OCI-LY3 (cell line): ENCODE measurements at regions not wholly inside any gene's neighbourhood (a gene's known extent, or its start where the extent isn't known, plus 50 kb on each side); places are given as distances from the start of the nearest gene placed in this dataset.

Experiments used
- H2AFZ ChIP-seq: fragments of 200-600, 300-600 bp; shearing (Covaris generic); 2 replicates; pipeline ENCODE4 v1.6.0; 2014; ENCODE audit warnings: antibody characterized with exemption, low read depth, low read length
- H3K27ac ChIP-seq: fragments of 200-600, 300-600 bp; sonication (generic); 2 replicates; pipeline ENCODE4 v1.5.1; 2014; ENCODE audit warnings: mild to moderate bottlenecking, low read length, moderate library complexity, mixed read lengths
- H3K27me3 ChIP-seq: fragments of 200-600, 300-600 bp; sonication (generic); 2 replicates; pipeline ENCODE4 v1.6.1; 2014; ENCODE audit warnings: low read depth, low read length, mixed read lengths
- H3K36me3 ChIP-seq: fragments of 200-600, 300-600 bp; sonication (generic); replicated peaks from 2 replicates; pipeline ENCODE3; 2014; ENCODE audit warnings: low read depth, low read length, mixed read lengths
- H3K4me1 ChIP-seq: fragments of 300-600, 200-600 bp; sonication (generic); 2 replicates; pipeline ENCODE4 v1.6.1; 2014; ENCODE audit warnings: low read length, mixed read lengths
- H3K4me2 ChIP-seq: fragments of 200-600, 300-600 bp; sonication (generic); 2 replicates; pipeline ENCODE4 v1.6.1; 2014; ENCODE audit warnings: low read length, mixed read lengths
- H3K4me3 ChIP-seq: fragments of 300-600, 200-600 bp; sonication (generic); 2 replicates; pipeline ENCODE4 v1.5.1; 2014; ENCODE audit warnings: antibody characterized with exemption, mild to moderate bottlenecking, low read length, moderate library complexity
- H3K79me2 ChIP-seq: fragments of 300-600, 200-600 bp; shearing (Covaris generic); 2 replicates; pipeline ENCODE4 v1.6.1; 2014; ENCODE audit warnings: mild to moderate bottlenecking, low read length, mixed read lengths
- H3K9ac ChIP-seq: fragments of 300-600, 200-600 bp; shearing (Covaris generic); 2 replicates; pipeline ENCODE4 v1.6.0; 2014; ENCODE audit warnings: mild to moderate bottlenecking, low read length, moderate library complexity
- H3K9me3 ChIP-seq: fragments of 200-600, 300-600 bp; shearing (Covaris generic); 2 replicates; pipeline ENCODE4 v1.6.1; 2014; ENCODE audit warnings: low read length, mixed read lengths; ENCODE audit not compliant: insufficient read depth
- H4K20me1 ChIP-seq: fragments of 200-600, 300-600 bp; sonication (generic); 2 replicates; pipeline ENCODE4 v1.6.1; 2016; ENCODE audit warnings: low read length, mixed read lengths; ENCODE audit not compliant: insufficient read depth
- CTCF ChIP-seq: fragments of 200-600, 300-600 bp; sonication (generic); IDR thresholded peaks from 2 replicates; pipeline ENCODE4 v1.5.1; 2014; ENCODE audit warnings: antibody characterized with exemption, low read length, low read depth
- EZH2phosphoT487 ChIP-seq: fragments of 200-600 bp; shearing (Covaris generic); IDR thresholded peaks from 2 replicates; pipeline ENCODE4 v1.6.1; 2018; ENCODE audit warnings: antibody characterized with exemption, mixed run types, low read depth

GRCh38 chr10:124144536-124144935 is 51.1 kb upstream of the CHST15 start:
- H3K36me3 ChIP-seq, result no peaks in the 10 kb centered on the region
- H3K9ac ChIP-seq, result no peak overlapping the region
- TF ChIP-seq EZH2phosphoT487, result no peak
- TF ChIP-seq CTCF, result no peak
- peaks cover 8% of the 10 kb centered on the region; the same call in 1 of the 2 replicates for H3K27me3 ChIP-seq
- H3K27ac ChIP-seq, result no peak overlapping the region
- H3K79me2 ChIP-seq, result no peaks in the 10 kb centered on the region
- H3K4me3 ChIP-seq, result no peak overlapping the region
- H3K4me1 ChIP-seq, result peaks cover 6% of the 10 kb centered on the region
- H3K4me2 ChIP-seq, result no peak overlapping the region
- H3K9me3 ChIP-seq, result no peaks in the 10 kb centered on the region
- no peaks in the 10 kb centered on the region for H4K20me1 ChIP-seq
- no peak overlapping the region for H2AFZ ChIP-seq

GRCh38 chr10:124143721-124144120 is 50.3 kb upstream of the CHST15 start:
- H2AFZ ChIP-seq, result no peak overlapping the region
- peaks cover 4% of the 10 kb centered on the region; the same call in 1 of the 2 replicates for H3K4me1 ChIP-seq
- no peak overlapping the region for H3K4me2 ChIP-seq

More at GRCh38 chr10:124143721-124144120, 50.3 kb upstream of the CHST15 start:
- H3K4me3 ChIP-seq, result no peak overlapping the region
- H3K79me2 ChIP-seq, result no peaks in the 10 kb centered on the region
- H3K36me3 ChIP-seq, result no peaks in the 10 kb centered on the region
- H3K9ac ChIP-seq, result no peak overlapping the region
- H3K27me3 ChIP-seq, result peaks cover 15% of the 10 kb centered on the region; the same call in 1 of the 2 replicates
- no peak overlapping the region for H3K27ac ChIP-seq
- no peaks in the 10 kb centered on the region for H3K9me3 ChIP-seq
- TF ChIP-seq CTCF (no peak), EZH2phosphoT487 (no peak)
- H4K20me1 ChIP-seq, result no peaks in the 10 kb centered on the region
